ENCODE measurements at regions not wholly inside any gene's neighbourhood (a gene's known extent, or its start where the extent isn't known, plus 50 kb on each side); places are given as distances from the start of the nearest gene placed in this dataset.
"Not testable (repeated sequence)": the region's sequence is repeated elsewhere in the genome, so short reads cannot be mapped to it uniquely, and the experiment has no call there.

GRCh38 chr17:62322313-62322712 is 58.0 kb upstream of the EFCAB3 start:
- no peak for DNase-seq

DNA sequence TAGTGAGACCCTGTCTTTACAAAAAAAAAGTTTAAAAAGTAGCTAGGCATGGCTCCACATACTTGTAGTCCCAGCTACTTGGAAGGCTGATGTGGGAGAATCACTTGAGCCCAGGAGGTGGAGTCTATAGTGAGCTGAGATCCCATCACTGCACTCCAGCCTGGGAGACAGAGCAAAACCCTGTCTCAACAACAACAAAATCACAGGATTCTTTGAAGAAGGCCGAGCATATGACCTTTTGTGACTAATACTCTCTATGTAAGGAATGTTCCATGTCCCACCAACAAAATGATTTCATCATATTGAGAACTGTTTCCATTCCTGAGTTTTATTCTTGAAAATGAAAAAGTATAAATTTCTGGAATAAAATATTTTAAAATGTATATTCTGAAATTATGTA is 58.9 kb upstream of the EFCAB3 start:
- DNase-seq: no peak

DNA sequence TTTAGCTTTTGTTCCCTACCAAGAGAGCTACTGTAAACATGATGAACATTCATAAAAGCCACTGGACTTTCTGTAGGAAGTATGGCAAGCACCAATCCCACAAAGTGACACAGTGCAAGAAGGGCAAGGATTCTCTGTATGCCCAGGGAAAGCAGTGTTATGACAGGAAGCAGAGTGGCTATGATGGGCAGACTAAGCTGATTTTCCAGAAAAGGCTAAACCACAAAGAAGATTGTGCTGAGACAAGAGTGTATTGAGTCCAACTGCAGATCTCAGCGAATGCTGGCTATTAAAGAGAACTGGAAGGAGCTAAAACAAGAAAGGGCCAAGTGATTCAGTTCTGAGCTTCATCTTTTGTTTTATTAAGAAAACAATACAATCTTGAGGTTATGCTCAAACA is 60.5 kb upstream of the EFCAB3 start:
- no peak for DNase-seq

DNA sequence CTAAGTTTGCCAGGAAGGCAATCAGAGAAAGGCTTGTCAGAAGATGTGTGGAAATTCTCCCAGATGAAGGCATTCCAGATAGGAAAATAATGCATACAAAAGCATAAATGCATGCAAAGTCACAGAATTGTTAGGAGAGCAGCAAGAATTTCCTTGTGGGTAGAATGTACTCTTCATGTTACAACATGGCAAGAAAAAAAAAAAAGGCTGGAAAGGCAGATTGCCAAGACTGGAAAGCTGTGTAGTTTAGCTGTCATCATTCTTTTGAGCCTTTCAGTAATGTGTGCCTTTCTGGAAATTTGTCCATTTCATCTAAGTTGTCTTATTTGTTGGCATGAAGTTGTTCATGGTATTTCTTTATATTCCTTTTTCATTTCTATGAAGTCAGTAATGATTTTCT is 71.0 kb upstream of the EFCAB3 start:
- DNase-seq: no peak

GRCh38 chr17:62307196-62307595 is 73.2 kb upstream of the EFCAB3 start:
- no peak for DNase-seq

- DNase-seq: no peak
Measured at GRCh38 chr17:62303476-62303875, 76.9 kb upstream of the EFCAB3 start.

DNA sequence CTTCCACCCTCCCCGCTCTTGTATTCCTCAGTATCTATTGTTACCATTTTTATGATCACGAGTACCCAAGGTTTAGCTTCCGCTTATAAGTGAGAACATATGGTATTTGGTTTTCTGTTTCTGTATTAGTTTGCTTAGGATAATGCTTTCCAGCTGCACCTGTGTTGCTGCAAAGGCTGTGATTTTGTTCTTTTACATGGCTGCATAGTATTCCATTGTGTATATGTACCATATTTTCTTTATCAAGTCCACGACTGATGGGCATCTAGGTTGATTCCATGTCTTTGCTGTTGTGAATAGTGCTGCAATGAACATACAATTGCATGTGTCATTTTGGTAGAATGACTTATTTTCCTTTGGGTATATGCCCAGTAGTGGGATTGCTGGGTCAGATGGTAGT is 79.7 kb upstream of the EFCAB3 start:
- DNase-seq: no peak

DNA sequence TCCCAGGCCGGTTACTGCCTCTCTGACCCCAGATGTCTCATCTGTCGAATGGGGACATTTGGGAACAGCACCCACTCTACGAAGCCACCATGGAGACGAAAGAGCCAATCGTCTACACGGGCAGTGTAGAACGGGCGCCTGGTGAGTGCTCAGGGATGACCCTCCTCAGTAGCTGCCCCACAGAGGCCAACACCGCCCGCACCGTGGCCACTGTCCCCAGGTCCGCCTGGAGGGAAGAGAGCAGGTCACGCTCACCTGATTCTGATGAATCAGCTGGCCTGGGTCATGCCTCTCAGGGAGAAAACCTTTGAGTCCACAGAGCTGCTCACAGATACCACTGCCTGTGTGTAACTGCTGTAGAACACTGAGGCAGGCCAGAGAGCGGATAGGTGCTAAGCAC is 105.1 kb upstream of the EFCAB3 start:
- not testable (repeated sequence) for DNase-seq

GRCh38 chr17:62268361-62268760 is 112.0 kb upstream of the EFCAB3 start:
- not testable (repeated sequence) for DNase-seq

GRCh38 chr17:62264974-62265373 is 115.4 kb upstream of the EFCAB3 start:
- DNase-seq: not testable (repeated sequence)

GRCh38 chr17:62255791-62256190 is 124.6 kb upstream of the EFCAB3 start:
- not testable (repeated sequence) for DNase-seq

DNA sequence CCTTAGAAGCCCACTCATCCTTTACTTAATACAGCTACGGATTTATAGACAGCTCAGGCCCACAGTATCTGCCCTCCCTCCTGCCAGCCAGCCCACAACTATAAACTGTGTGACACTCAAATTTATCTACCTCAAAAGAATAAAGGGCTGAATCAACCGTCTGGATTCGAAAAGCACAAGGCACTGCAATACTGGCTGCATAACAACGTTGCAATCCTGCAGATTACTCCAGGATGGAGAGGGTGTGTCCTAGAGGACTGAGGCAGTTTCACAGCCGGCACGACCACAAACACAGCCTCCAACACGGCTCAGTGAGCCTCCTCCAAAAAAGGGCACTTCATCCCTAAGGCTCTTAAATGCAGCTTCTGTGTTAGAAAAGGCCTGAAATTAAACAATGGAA is 138.3 kb upstream of the EFCAB3 start:
- DNase-seq: not testable (repeated sequence)

GRCh38 chr17:62239569-62239968 is 140.8 kb upstream of the EFCAB3 start:
- not testable (repeated sequence) for DNase-seq

GRCh38 chr17:62238551-62239338 is 141.6 kb upstream of the EFCAB3 start:
- DNase-seq: not testable (repeated sequence)

- DNase-seq: not testable (repeated sequence)
Measured at GRCh38 chr17:62233822-62234481, 146.4 kb upstream of the EFCAB3 start.

- DNase-seq: not testable (repeated sequence)
Measured at GRCh38 chr17:62231293-62231692, 149.1 kb upstream of the EFCAB3 start.

- not testable (repeated sequence) for DNase-seq
Measured at GRCh38 chr17:62226610-62227240, 153.6 kb upstream of the EFCAB3 start.

GRCh38 chr17:62223585-62223984 is 156.8 kb upstream of the EFCAB3 start:
- not testable (repeated sequence) for DNase-seq

DNA sequence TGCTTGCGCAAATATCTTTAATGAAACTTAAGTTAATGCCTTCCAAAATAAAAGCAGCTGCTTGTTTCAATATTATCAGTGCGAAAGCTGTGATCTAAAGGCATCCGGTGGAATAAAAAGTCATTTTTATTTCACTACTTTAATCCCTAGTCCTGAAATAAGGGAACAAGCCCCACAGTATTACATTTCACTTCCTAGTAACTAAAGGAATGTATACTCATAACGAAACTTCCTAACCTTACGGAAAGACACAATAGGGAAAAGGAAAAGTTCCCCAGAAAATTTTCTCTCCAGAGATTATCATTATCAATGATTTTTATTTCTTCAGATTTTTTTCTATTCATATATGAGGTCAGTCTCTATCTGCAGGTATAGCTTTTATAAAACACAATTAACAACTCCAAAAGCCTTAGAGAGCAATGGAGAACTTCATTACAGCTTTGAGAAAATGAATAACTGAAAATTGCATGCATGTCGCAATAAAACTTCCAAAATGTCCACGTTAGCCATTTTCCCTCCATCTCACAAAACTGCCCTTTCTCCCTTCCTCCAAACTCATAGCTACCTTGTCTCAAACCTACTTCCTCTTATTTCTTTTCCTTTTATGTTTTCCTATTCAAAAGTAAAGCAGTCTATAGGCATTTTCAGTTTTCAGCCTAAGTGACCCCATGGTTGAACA is 154.3 kb upstream of the MED13 start:
- no peak for DNase-seq

DNA sequence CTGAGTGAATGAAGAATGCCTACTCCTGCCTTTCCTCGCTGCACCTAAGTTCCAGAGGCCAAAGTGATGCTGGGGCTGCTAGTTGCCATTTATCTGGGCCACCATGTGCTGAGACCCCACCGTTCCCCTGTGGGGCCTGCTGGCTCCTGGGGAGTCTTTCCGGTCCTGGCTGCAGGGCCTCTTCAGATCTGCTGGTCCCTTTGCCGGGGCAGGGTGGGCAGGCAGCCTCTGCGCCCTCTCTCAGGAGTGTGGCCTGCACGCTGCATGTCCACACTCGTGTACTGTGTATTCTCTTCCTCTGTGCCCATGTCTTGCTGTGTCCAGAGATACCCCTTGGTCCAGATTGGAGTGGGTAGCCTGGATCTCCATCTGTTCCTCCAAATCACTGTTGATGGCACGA is 151.8 kb upstream of the MED13 start:
- DNase-seq: no peak

DNA sequence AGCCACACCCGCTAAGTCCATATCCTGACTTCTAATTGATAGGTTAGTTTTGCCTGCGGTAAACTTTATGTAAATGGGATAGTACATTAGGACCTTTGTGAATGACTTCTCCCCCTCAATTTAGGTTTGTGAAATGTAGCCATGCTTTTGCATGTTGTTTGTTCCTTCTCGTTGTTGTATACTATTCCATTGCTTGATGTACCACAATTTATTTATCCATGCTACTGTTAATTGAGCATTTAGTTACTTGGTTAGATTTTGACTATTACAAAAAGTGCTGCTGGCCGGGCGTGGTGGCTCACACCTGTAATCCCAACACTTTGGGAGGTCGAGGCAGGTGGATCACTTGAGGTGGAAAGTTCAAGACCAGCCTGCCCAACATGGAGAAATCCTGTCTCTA is 150.8 kb upstream of the MED13 start:
- not testable (repeated sequence) for DNase-seq

DNA sequence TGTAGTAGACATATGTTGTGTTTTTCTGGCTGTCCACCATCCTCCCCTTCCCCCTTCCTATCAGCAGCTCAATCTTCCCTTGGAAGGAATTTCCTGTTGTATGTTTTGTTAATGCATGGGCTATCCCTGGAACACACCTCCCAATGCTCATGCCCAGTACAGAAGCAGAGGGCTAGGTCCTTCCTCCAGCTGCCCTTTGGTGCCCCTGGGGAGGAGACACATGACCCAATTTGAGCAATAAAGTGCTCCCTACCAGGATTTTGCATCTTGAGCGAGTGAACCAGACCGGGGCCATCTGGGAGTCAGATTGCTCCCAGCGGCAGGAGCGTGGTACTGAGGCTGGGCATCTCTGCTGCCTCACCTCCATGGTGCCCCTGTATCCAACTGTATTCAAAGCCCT is 141.5 kb upstream of the MED13 start:
- DNase-seq: no peak

- not testable (repeated sequence) for DNase-seq
Measured at GRCh38 chr17:62197156-62197555, 132.1 kb upstream of the MED13 start.

All from CD4-positive, alpha-beta T cell treated with Interleukin-17A for 1 hour (primary cell).